H1 (cell line): ENCODE measurements at regions not wholly inside any gene's neighbourhood (a gene's known extent, or its start where the extent isn't known, plus 50 kb on each side); places are given as distances from the start of the nearest gene placed in this dataset.

Experiments used
- TEAD4 ChIP-seq: IDR thresholded peaks from 2 replicates; pipeline ENCODE4 v1.6.1; 2012; ENCODE audit warnings: low read depth, low read length, inconsistent platforms, mixed read lengths
- TF ChIP-seq, protein P1 (sequence below): IDR thresholded peaks from 2 replicates; pipeline ENCODE4 v1.6.1; 2011; ENCODE audit warnings: low read depth, mild to moderate bottlenecking, low read length; ENCODE audit not compliant: insufficient read depth

DNA sequence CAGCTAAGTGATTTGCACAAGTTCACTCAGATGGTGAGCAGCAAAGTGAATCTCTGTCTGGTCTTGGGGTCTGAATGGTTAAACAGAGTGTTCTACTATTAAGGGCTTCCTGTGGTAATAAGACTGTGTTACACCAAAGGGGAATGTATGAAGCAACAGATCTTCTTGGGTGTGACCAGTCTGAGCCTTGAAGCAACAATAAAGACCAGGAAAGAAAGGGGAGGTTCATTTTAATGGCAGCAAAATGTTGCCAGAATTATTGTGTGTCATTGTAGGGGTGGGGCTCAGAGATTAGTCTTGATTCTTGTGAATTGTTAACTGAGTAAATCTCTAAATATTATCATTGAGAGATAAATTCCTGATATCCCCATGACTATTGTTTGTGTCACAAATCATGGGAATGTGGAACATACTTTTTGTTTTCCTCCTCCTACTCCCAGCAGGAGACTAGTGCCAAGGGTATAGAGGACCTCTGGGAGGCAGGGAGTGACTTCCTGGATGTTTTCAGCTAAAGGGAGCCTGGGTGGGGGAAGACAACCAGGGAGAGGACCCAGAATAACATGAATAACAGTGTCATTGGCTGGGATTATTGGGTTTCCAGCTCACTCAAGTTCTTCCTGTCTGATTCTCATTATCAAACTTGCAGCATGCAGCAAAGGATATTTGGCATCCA, 141.4 kb upstream of the PAK3 start (continued):
- TF ChIP-seq TEAD4, result no peak
- TF ChIP-seq, protein P1, sequence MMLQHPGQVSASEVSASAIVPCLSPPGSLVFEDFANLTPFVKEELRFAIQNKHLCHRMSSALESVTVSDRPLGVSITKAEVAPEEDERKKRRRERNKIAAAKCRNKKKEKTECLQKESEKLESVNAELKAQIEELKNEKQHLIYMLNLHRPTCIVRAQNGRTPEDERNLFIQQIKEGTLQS, result no peak
